Stimulated activated naive CD4-positive, alpha-beta T cell treated with Interleukin-2 at 50 U/mL for 16 hours (primary cell): ENCODE measurements at regions not wholly inside any gene's neighbourhood (a gene's known extent, or its start where the extent isn't known, plus 50 kb on each side); places are given as distances from the start of the nearest gene placed in this dataset.
"Not testable (repeated sequence)": the region's sequence is repeated elsewhere in the genome, so short reads cannot be mapped to it uniquely, and the experiment has no call there.

ENCODE experiments used
- DNase-seq: peaks from one replicate; lab custom pipeline; 2025; lab: John Stamatoyannopoulos, UW

DNA sequence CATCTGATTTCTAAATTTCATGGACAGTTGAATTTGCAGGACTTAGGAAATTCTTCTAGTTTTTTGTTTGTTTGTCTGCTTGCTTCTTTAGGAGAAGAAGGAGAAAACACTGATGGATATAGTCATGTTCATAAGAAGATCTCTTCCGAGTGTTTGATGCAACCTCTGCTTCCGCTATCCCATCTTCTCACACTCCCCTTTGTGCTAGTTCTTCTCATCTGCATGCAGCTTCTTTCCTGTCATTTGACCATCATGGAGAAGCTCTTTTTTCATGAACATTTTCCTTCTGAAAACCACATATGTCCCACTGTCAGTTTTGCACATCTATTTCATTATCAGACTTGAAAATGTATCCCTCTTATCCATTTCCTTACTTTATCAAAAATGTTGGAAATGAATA, 346.9 kb upstream of the PRKCQ start:
- DNase-seq = no peak

DNA sequence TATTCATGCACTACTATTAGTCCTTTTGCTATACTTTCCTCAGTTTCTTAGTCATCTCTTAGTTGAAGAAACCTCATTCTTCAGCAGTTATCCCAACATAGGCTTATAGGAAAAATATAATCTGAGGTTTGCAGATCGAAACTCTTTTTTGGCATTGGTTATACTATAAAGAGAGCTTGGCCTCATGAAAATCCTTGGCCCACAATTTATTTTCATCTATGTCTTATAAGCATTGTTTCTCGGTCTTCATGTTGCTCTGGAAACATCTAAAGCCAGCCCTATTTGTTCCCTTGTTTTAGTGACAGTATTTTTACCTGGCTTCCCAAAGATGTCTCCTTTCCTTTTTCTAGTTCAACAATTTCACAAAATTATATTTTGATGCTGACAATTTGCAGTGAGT, 345.1 kb upstream of the PRKCQ start:
- no peak for DNase-seq

DNA sequence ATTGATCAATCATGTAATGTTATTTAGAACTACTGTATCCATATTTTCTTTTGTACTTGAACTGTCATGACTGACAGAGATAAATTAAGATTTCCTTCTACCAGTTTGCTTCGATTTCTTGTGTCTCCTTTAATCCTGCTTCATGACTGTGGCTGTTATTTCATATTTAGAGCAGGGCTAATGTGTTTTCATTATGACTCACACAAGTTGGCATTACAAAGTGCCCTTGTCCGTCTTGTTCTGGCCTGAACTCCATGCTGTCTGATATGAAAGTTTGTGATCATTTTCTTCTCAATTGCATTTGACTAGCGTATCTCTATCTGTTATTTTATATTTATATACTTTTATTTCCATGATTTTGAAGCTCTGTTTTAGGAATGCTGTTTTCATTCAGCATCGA, 344.1 kb upstream of the PRKCQ start:
- DNase-seq = no peak

GRCh38 chr10:6921026-6921425, 340.9 kb upstream of the PRKCQ start:
- not testable (repeated sequence) for DNase-seq

DNA sequence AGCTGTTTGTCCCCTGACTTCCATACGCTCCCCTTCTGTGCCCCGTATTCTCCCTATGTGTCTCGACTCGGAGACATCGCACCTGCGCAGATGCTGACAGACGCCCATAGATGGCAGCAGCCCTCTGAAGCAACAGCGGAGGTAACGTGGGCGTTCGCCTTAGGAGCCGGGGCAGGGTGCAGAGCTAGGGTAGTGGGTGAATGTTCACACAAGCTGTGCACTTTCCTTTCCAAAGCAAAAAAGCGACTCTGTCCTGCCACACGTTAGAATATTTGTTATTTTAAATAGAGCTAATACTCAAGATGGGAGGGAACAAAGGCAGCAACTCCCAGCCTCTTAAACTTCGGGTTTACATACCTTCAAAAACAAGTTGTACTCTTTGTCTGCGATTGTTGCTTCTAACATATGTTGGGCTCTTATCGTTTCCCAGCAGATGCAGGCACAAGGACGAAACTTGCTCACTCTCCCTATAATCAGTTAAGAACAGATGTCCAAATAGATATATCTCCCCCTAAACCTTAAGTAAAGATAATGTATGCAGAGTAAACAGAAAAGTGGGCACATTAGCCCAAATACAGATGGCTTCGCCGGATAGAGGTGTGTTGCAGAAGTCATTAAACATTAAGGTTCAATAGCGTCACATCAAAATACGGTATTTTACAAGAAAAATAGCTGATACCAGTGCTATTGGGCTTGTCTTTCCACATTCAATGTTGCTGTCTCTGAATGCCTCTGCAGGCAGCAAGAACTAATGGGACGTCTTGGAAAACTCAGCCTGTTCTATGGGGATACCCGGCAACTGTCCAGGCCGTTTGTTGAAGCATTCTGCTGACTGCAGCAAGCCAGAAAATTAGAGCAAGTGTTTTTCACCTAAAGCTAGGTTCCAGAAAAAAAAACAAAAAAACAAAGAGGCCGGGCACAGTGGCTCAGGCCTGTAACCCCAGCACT, 340.3 kb upstream of the PRKCQ start:
- DNase-seq = peak; percentile 77

- no peak for DNase-seq
Observed at GRCh38 chr10:6919077-6919476, 339.0 kb upstream of the PRKCQ start.

DNA sequence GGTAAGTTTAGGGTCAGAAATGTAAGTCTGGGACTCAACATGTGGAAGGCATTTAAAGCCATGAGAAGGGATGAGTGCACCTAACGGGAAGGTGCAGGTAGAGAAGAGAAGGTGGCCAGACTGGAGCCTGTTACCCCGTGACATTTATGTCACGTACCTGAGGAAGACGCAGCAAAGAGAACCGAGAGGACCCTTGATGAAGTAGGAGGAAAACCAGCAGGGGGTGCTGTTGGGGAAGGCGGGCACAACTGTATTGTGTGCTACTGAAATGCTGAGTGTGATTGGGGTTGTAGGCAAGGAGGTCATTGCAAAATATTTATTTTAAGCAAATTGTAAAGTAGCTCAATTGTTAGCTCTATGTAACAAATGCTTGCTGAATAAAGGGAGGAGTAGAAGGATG, 338.2 kb upstream of the PRKCQ start:
- DNase-seq = peak; percentile 51

DNA sequence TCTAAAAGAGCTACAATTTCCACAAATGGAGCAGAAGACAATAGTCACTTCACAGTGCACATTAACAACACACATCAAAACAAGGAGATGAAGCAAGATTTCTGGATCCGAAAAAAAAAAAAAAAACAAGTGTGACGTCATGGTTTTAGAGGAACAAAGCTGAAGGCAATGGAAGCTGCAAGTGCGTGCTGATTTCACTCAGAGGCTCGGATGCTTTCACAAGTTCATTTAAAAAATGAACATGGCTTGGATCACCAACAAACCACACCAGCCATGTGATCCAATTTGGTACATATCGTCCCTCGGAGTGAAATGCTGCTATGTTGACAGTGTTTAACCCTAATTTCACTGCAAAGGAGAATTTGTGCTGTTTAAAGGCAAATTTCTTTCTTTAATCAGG, 337.0 kb upstream of the PRKCQ start:
- no peak for DNase-seq

- DNase-seq = no peak
Observed at GRCh38 chr10:6916601-6917000, 336.5 kb upstream of the PRKCQ start.

DNA sequence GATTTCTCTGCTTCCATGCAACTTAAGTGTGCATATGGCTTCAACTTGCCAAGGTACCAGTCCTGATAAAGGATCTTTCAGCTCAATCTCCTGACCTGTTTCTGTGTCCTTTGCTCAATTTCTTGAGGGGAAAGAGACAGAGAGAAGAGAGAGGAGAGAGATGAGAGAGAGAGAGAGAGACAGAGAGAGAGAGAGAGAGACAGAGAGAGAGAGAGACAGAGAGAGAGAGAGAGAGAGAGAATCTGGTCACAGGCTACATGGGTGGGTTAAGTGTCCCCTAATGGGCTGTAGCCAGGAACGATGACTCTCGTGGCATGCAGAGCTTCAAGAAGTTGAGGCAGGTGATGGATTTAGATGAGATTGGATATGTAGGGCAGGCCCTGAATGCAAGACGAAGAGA, 335.2 kb upstream of the PRKCQ start:
- no peak for DNase-seq

- DNase-seq = no peak
Observed at GRCh38 chr10:6912929-6913328, 332.9 kb upstream of the PRKCQ start.

GRCh38 chr10:6912424-6912823, 332.3 kb upstream of the PRKCQ start:
- DNase-seq = no peak

GRCh38 chr10:6912021-6912420, 331.9 kb upstream of the PRKCQ start:
- DNase-seq = no peak

DNA sequence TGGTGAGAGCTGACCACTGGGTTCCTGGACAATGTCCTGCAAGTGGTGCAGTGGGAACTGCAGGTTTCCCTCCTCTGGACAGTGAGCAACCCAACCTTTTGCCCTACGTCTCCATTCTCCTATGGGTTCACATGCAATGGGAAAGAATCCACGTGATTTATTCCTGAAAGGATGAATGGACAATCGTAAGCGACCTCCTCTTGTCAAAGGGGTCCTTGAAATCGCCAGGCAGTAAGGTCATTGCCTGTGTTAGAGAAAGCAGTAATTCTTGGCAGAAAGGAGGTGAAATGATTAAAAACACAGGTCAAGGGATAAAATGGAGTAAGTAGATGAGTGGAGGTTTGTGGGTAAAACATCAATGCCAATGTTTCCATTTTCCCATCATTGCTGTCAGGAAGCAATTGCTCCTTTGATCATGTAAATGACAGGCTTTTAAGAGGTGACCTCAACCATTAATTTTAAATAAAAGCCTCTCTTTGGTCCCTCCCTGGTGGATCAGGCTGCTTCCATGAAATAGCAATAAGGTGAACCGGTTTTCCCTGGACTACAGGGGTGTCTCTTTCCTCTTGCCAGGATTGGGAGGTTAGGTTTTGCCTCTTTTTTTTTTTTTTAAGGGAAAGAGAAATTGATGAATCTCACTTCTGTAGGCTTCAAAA, 330.0 kb upstream of the PRKCQ start:
- no peak for DNase-seq

DNA sequence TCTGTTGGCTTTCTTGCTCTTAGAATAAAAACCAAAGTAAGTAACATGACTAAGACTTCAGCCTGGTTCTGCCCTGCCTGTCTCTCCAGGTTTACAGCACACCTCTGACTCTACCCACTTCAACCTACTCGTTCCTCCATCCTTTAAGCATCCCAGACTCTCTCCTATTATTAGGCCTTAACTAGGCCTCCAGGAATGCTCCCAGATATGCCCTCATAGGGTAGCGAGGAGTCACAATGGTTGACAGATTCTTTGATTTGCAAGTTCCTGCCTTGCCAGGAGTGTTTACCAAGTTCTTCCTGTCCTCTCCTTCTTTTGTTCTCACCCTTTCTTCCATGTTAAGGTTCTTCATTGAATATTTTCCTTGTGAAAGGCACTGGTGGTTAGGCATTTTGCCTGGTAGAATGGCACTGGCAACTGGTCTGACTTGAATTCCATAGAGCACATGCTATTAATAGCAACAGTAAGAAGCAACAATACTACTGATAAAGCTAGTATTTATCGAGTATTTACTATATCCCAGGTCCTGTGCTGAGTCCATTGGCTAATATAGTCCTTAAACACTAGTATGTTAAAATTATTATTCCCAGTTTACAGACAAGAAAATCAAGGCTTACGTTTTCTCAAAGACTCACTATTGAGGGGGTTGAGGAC, 327.9 kb upstream of the PRKCQ start:
- DNase-seq = no peak

DNA sequence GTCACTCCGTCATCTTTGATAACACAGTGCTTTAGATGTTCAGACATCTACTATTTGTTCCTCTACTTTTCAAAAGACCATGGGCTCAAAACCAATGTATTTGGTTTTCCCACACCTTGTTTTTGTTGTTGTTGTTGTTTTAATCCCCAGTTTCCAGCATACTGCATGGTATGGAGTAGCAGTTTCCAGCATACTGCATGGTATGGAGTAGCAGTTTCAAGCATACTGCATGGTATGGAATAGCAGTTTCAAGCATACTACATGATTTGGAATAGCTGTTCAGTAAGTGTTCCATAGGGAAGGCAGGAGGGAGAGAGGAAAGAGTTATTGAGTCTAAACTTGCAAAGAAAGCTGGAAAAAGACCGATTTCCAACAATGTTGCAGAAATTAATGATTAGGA, 314.3 kb upstream of the PRKCQ start:
- no peak for DNase-seq

GRCh38 chr10:6892864-6893263, 312.8 kb upstream of the PRKCQ start:
- no peak for DNase-seq

DNA sequence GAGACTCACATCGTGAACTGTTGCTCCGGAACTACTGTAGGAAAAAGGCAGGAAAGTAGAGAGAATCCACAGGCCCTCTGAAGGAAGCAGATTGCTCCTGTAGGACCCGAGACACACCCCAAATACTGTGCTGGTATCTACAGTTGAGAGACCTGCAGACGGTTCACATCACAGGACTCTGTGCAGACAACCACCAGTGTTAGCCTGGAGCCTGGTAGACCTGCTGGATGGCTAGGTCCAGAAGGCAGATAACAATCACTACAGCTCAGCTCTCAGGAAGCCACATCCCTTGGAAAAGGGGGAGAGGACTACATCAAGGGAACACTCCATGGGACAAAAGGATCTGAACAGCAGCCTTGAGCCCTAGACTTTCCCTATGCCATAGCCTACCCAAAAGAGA, 311.8 kb upstream of the PRKCQ start:
- DNase-seq = no peak

- DNase-seq = no peak
Observed at GRCh38 chr10:6889718-6890117, 309.6 kb upstream of the PRKCQ start.

DNA sequence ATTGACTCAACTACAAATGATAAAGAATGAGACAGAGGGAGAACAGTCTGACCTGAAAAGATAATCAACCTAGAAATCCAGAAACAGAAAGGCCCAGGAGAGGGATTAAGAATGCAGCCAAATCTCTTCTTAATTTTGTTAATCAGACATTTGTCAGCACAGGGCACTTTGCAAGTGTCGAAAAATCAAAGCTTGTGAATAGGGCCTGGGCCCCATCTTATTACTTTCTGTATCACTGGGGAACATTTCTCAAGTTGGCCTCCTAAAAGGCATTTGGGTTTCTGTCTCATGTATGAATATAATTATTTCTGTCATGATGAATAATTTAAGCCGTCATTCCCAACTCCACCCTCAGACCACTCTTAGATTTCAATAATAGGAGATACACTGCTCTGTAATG, 308.4 kb upstream of the PRKCQ start:
- no peak for DNase-seq

DNA sequence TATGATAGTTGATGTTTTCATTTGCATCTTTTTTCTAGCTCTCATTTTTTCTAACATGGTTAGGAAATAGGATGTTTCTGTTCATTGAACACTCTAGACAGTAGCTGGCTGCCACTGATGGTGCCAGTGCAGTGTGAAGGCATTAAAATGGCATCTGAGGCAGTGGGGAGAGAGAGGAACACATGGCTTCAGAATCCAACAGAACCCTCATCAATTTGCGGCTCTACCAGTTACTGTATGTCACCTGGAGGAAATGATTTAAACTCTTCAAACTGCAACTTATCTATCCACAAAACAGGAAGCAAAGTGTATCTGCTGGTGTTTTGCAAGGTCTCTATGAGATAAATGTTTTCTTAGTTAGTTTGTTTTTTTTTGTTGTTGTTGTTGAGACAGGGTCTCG, 305.2 kb upstream of the PRKCQ start:
- no peak for DNase-seq

DNA sequence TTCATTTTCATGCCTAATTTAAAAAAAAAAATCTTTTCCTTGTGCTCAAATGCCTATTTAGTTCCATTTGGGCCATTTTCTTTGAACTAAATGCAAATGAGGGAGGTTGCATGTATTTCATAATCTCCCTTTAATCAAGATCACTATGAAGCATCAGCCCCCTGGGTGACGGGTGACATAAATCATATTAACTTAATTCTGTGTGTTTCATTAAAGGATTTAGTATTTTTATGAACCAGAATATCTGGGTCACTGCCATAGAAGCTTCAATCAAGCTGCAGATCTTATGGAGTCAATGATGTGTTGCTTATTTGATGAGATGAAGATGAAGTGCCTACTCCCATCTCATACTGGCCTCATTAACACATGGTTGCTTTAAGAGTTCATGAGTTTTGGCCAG, 301.9 kb upstream of the PRKCQ start:
- no peak for DNase-seq
